Activated naive CD4-positive, alpha-beta T cell treated with Interleukin-2 at 50 U/mL for 16 hours (primary cell): ENCODE measurements at regions not wholly inside any gene's neighbourhood (a gene's known extent, or its start where the extent isn't known, plus 50 kb on each side); places are given as distances from the start of the nearest gene placed in this dataset.

Experiments
- DNase-seq: peaks from one replicate; pipeline ENCODE4 v3.0.0-alpha.2; 2020

GRCh38 chr7:25638590-25639244 is 410.4 kb upstream of the NPVF start:
- no peak for DNase-seq

GRCh38 chr7:25642849-25643248 is 414.6 kb upstream of the NPVF start:
- DNase-seq: no peak

GRCh38 chr7:25643286-25643685 is 415.0 kb upstream of the NPVF start:
- DNase-seq: no peak

- DNase-seq: no peak
Measured at GRCh38 chr7:25643770-25644394, 415.6 kb upstream of the NPVF start.

GRCh38 chr7:25646726-25647413 is 418.6 kb upstream of the NPVF start:
- DNase-seq: no peak

- no peak for DNase-seq
Measured at GRCh38 chr7:25647872-25648271, 419.6 kb upstream of the NPVF start.

GRCh38 chr7:25652366-25652765 is 424.1 kb upstream of the NPVF start:
- no peak for DNase-seq

GRCh38 chr7:25653384-25653783 is 425.1 kb upstream of the NPVF start:
- no peak for DNase-seq

GRCh38 chr7:25656071-25656470 is 427.8 kb upstream of the NPVF start:
- DNase-seq: no peak

GRCh38 chr7:25656581-25657026 is 428.3 kb upstream of the NPVF start:
- no peak for DNase-seq

- no peak for DNase-seq
Measured at GRCh38 chr7:25658375-25658774, 430.1 kb upstream of the NPVF start.

GRCh38 chr7:25659841-25660240 is 431.6 kb upstream of the NPVF start:
- DNase-seq: no peak

- DNase-seq: no peak
Measured at GRCh38 chr7:25662841-25663800, 434.8 kb upstream of the NPVF start.

- no peak for DNase-seq
Measured at GRCh38 chr7:25663877-25664276, 435.6 kb upstream of the NPVF start.

GRCh38 chr7:25664593-25664992 is 436.3 kb upstream of the NPVF start:
- no peak for DNase-seq

- DNase-seq: no peak
Measured at GRCh38 chr7:25665374-25665773, 437.1 kb upstream of the NPVF start.

GRCh38 chr7:25665903-25666670 is 437.8 kb upstream of the NPVF start:
- no peak for DNase-seq

- DNase-seq: no peak
Measured at GRCh38 chr7:25666671-25667060, 438.4 kb upstream of the NPVF start.

- no peak for DNase-seq
Measured at GRCh38 chr7:25669281-25669781, 441.0 kb upstream of the NPVF start.

GRCh38 chr7:25669961-25670841 is 441.9 kb upstream of the NPVF start:
- no peak for DNase-seq

- DNase-seq: no peak
Measured at GRCh38 chr7:25671111-25671510, 442.8 kb upstream of the NPVF start.
